BE2C (cell line): ENCODE measurements at regions not wholly inside any gene's neighbourhood (a gene's known extent, or its start where the extent isn't known, plus 50 kb on each side); places are given as distances from the start of the nearest gene placed in this dataset.
"Not testable (repeated sequence)": the region's sequence is repeated elsewhere in the genome, so short reads cannot be mapped to it uniquely, and the experiment has no call there.

ENCODE experiments used
- DNase-seq: peaks from one replicate; pipeline ENCODE4 v3.0.0-alpha.2; 2020
- H3K27me3 ChIP-seq: fragments of 250-450 bp; sonication (Bioruptor Pico); 2 replicates; pipeline ENCODE4 v1.5.1; 2020; ENCODE audit warnings: mild to moderate bottlenecking
- H3K36me3 ChIP-seq: fragments of 250-450 bp; sonication (Bioruptor Pico); 2 replicates; pipeline ENCODE4 v1.5.1; 2020; ENCODE audit warnings: mild to moderate bottlenecking
- H3K4me1 ChIP-seq: fragments of 250-450 bp; sonication (Bioruptor Pico); 2 replicates; pipeline ENCODE4 v1.5.1; 2020
- H3K4me3 ChIP-seq: 2 replicates; pipeline ENCODE4 v1.5.1; 2011; ENCODE audit warnings: low read depth, low read length
- H3K9me3 ChIP-seq: fragments of 250-450 bp; sonication (Bioruptor Pico); 2 replicates; pipeline ENCODE4 v1.5.1; 2020
- TF ChIP-seq, protein P1 (sequence below): IDR thresholded peaks from 2 replicates; pipeline ENCODE4 v1.5.1; 2012; ENCODE audit warnings: mild to moderate bottlenecking, low read depth, low read length

DNA sequence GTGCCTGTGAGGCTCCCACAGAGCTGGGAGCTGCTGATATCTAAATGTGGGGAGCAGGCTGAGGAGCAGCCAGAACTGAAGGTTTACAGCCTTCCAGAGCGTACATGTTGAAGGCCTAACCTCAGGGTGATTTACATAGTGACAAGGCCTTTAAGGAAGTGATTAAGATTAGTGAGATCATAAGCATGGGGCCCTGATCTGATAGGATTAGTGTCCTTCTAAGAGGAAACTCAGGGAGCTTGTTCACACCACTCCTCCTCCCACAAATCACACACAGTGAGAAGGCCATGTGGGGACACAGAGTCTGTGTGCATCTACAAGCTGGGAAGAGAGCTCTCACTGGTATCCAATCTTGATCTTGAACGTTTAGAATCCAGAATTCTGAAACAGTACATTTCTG is 92.3 kb upstream of the NBPF6 start:
- H3K36me3 ChIP-seq = no peaks in the 10 kb centered on the region
- H3K27me3 ChIP-seq = no peaks in the 10 kb centered on the region
- TF ChIP-seq, protein P1, sequence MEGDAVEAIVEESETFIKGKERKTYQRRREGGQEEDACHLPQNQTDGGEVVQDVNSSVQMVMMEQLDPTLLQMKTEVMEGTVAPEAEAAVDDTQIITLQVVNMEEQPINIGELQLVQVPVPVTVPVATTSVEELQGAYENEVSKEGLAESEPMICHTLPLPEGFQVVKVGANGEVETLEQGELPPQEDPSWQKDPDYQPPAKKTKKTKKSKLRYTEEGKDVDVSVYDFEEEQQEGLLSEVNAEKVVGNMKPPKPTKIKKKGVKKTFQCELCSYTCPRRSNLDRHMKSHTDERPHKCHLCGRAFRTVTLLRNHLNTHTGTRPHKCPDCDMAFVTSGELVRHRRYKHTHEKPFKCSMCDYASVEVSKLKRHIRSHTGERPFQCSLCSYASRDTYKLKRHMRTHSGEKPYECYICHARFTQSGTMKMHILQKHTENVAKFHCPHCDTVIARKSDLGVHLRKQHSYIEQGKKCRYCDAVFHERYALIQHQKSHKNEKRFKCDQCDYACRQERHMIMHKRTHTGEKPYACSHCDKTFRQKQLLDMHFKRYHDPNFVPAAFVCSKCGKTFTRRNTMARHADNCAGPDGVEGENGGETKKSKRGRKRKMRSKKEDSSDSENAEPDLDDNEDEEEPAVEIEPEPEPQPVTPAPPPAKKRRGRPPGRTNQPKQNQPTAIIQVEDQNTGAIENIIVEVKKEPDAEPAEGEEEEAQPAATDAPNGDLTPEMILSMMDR = no peak
- DNase-seq = no peak
- no peaks in the 10 kb centered on the region; the same call in 1 of the 2 replicates for H3K9me3 ChIP-seq
- H3K4me3 ChIP-seq = no peak overlapping the region
- H3K4me1 ChIP-seq = no peaks in the 10 kb centered on the region

DNA sequence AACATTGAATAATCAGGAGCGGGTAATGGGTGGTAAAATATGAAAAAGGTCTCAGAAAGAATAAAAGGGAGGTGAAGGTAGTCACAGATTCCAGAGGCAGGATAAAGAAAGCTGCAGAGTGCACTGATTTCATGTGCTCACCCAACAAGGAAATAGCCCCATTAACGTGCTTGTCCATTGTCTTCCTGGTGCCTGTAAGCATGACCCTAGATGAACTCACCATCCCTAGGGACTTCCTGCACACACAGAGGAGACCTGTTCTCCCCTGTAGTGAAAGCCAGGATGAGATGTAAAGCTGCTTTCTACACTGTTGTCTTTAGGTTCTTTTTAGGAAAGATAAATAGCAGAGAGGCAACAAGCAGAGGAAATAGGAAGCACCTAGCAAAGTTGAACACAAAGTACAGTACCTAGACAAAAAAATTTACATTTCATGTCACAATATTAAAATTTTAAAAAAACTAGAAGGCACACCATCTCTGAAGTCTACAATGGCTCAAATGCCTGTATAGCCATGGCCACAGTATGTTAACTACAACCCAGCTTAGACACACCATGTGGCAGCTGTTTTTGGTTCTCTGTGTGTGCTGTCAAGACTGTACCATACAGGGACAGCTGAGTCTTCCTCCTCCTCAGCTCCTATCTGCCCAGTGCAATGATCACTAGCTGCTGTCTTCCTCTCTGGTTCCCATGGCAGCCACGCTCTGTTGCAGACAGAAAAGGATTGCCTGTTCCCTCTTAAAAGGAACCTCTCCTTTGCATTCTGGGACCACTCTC is 69.9 kb upstream of the NBPF6 start:
- not testable (repeated sequence) for H3K27me3 ChIP-seq, DNase-seq, H3K9me3 ChIP-seq, H3K4me1 ChIP-seq, H3K4me3 ChIP-seq, H3K36me3 ChIP-seq
